Activated CD4-positive, alpha-beta T cell treated with anti-CD3 and anti-CD28 coated beads for 36 hours (primary cell): ENCODE measurements at regions not wholly inside any gene's neighbourhood (a gene's known extent, or its start where the extent isn't known, plus 50 kb on each side); places are given as distances from the start of the nearest gene placed in this dataset.
"Not testable (repeated sequence)": the region's sequence is repeated elsewhere in the genome, so short reads cannot be mapped to it uniquely, and the experiment has no call there.

Experiments
- ATAC-seq: fragments of 200-7000 bp; cut with Tn5 transposase; one replicate; pipeline ENCODE4 v1.10.0; 2021; ENCODE audit warnings: mild to moderate bottlenecking, moderate library complexity
- CTCF ChIA-PET: fragments of 350-600 bp; sonication (Branson Sonifier 250); formaldehyde crosslinking; loops from one replicate; lab custom pipeline; 2021; ENCODE audit warnings: antibody characterized with exemption; lab: Charles Lee
- POLR2A ChIA-PET: fragments of 350-600 bp; sonication (Branson Sonifier 250); formaldehyde crosslinking; loops from one replicate; lab custom pipeline; 2021; ENCODE audit warnings: antibody characterized with exemption, inconsistent platforms; lab: Charles Lee
- DNase-seq: peaks from one replicate; pipeline ENCODE4 v3.0.0-alpha.2; 2020
- H3K27ac Mint-ChIP-seq: one replicate; pipeline ENCODE4 v1.8.0; 2021; ENCODE audit warnings: mixed read lengths
- H3K27me3 Mint-ChIP-seq: one replicate; pipeline ENCODE4 v1.8.0; 2021; ENCODE audit warnings: mixed read lengths
- H3K36me3 Mint-ChIP-seq: one replicate; pipeline ENCODE4 v1.8.0; 2021; ENCODE audit warnings: low read depth, mixed read lengths
- H3K4me1 Mint-ChIP-seq: one replicate; pipeline ENCODE4 v1.8.0; 2021; ENCODE audit warnings: mixed read lengths
- H3K4me3 Mint-ChIP-seq: one replicate; pipeline ENCODE4 v1.8.0; 2021; ENCODE audit warnings: mild to moderate bottlenecking, moderate library complexity, mixed read lengths
- H3K9me3 Mint-ChIP-seq: one replicate; pipeline ENCODE4 v1.8.0; 2021; ENCODE audit warnings: low read depth, mixed read lengths
- intact Hi-C, 2 experiments: fragments of 100-400 bp; cut with DNase I in 1 of 2; cut with micrococcal nuclease in 1 of 2; formaldehyde crosslinking; loops; one replicate each; pipeline versions ENCODE4 v1.14.2 to v1.15.1; 2022 to 2024; cut with DNase I, micrococcal nuclease

- H3K9me3 Mint-ChIP-seq: peaks cover 5% of the 10 kb centered on the region
- CTCF ChIA-PET: no interaction called here
- no peaks in the 10 kb centered on the region for H3K27me3 Mint-ChIP-seq
- H3K27ac Mint-ChIP-seq: no peak overlapping the region
- intact Hi-C loops: no loop called here
- H3K36me3 Mint-ChIP-seq: no peaks in the 10 kb centered on the region
- no peaks in the 10 kb centered on the region for H3K4me1 Mint-ChIP-seq
- no peak overlapping the region for H3K4me3 Mint-ChIP-seq
- DNase-seq (no peak), ATAC-seq (no peak)
- POLR2A ChIA-PET: no interaction called here
These were observed 305.5 kb downstream of the FAT4 start for GRCh38 chr4:125620066-125620860.

- DNase-seq (no peak), ATAC-seq (no peak)
- Mint-ChIP-seq H3K27me3 (no peaks in the 10 kb centered on the region), H3K9me3 (peaks cover 5% of the 10 kb centered on the region), H3K36me3 (no peaks in the 10 kb centered on the region), H3K27ac (no peak overlapping the region), H3K4me1 (no peaks in the 10 kb centered on the region), H3K4me3 (no peak overlapping the region)
- ChIA-PET CTCF (no interaction called here), POLR2A (no interaction called here)
- intact Hi-C loops: no loop called here
These were observed 310.2 kb downstream of the FAT4 start for GRCh38 chr4:125624951-125625350.

DNA sequence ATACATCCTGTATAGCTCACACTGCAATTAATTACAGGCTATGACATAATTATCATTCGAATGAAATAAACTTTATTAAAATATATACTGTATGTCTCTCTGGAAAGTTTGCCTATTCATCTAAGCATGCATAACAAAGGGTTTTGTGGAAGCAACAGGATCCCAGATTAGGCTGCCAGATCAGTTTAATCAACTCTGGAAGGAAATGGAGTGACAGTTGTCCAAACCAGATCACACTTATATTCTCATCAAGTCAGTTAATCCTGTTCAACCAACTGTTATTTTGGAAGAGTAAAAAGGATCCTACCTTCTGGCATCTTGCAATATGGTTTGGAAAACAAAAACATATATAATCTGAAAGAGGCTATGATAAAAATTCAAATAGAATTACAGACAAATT lies 312.2 kb downstream of the FAT4 start:
- Mint-ChIP-seq H3K4me3 (no peak overlapping the region), H3K4me1 (no peaks in the 10 kb centered on the region), H3K36me3 (no peaks in the 10 kb centered on the region), H3K27me3 (no peaks in the 10 kb centered on the region), H3K9me3 (no peaks in the 10 kb centered on the region), H3K27ac (no peak overlapping the region)
- CTCF ChIA-PET: interaction anchor here (0.6 kb wide), 1 partner anchor 720 kb away, joined by 4 read pairs; no protein-coding TSS in a partner anchor
- no peak for DNase-seq
- POLR2A ChIA-PET: no interaction called here
- ATAC-seq: no peak
- intact Hi-C loops: no loop called here

DNA sequence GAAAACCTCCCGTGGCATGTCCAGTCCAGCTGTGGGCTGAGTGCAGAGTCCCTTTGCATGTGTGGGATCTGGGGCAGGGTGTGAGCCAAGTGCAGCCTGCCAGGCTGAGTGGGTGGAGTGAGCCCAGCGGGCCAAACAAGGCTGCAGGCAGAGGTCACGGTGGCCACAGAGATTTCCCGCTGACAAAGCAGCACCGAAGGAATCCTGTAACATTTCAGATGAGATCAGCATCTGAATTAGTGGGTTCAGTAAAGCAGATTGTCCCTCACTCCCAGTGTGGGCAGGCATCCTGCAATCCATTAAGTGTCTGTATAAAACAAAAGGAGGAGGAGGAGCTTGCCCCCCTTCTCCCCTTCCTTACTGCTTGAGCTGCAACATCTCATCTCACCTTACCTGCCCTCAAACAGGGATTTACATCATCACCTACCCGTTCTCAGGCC lies 324.4 kb downstream of the FAT4 start:
- Mint-ChIP-seq H3K27ac (no peak overlapping the region), H3K4me3 (no peak overlapping the region), H3K4me1 (no peaks in the 10 kb centered on the region), H3K27me3 (no peaks in the 10 kb centered on the region), H3K36me3 (no peaks in the 10 kb centered on the region), H3K9me3 (peaks cover 2% of the 10 kb centered on the region)
- CTCF ChIA-PET: no interaction called here
- intact Hi-C loops: no loop called here
- POLR2A ChIA-PET: no interaction called here
- no peak for ATAC-seq
- no peak for DNase-seq

GRCh38 chr4:125641611-125642010 lies 326.9 kb downstream of the FAT4 start:
- Mint-ChIP-seq H3K4me1 (no peaks in the 10 kb centered on the region), H3K9me3 (peaks cover 2% of the 10 kb centered on the region), H3K27me3 (no peaks in the 10 kb centered on the region), H3K4me3 (no peak overlapping the region), H3K36me3 (no peaks in the 10 kb centered on the region), H3K27ac (no peak overlapping the region)
- no peak for ATAC-seq
- intact Hi-C loops: no loop called here
- CTCF ChIA-PET: no interaction called here
- DNase-seq: no peak
- POLR2A ChIA-PET: no interaction called here

DNA sequence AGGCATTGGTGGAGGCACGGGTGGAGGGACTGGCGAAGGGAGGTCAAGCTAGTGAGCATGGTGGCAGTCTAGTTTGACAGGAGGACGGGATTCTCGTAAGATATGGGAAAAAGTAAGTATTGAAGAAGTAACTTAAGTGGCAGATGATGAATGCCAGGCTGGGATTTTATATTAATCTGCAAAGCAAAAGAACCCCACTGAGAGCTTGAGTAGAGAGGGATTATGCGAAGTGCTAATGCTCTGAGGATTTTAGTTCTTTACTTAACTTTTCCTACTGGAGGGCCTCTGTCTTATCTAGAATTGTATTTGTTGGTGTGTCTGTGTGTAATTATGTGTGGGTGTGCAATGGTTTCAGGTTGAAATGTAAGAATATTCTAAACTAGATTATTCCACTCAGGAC lies 327.9 kb downstream of the FAT4 start:
- DNase-seq (no peak), ATAC-seq (no peak)
- intact Hi-C loops: no loop called here
- Mint-ChIP-seq H3K27me3 (no peaks in the 10 kb centered on the region), H3K36me3 (no peaks in the 10 kb centered on the region), H3K4me3 (no peak overlapping the region), H3K4me1 (no peaks in the 10 kb centered on the region), H3K27ac (no peak overlapping the region), H3K9me3 (peaks cover 2% of the 10 kb centered on the region)
- ChIA-PET POLR2A (no interaction called here), CTCF (no interaction called here)

DNA sequence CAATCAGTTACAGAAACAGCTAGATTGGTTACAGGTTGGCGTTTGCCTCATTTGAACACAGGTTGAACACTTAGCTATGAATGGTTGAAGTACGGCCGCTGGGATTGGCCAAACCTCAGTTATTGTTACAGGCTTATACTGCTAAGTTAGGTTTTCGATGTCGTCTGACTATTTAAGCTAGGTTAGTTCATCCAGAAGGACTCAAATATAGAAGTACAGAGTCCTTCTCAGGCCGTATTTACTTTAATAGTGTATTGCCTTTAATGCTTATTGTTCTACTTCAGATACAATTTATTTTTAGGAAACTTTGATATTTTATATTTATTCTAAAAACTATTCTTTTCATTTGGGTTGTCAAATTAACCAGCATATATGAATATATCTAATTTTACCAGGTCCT lies 334.7 kb downstream of the FAT4 start:
- H3K27ac Mint-ChIP-seq: no peak overlapping the region
- H3K4me3 Mint-ChIP-seq: no peak overlapping the region
- no peaks in the 10 kb centered on the region for H3K4me1 Mint-ChIP-seq
- intact Hi-C loops: no loop called here
- no peaks in the 10 kb centered on the region for H3K36me3 Mint-ChIP-seq
- ChIA-PET POLR2A (no interaction called here), CTCF (no interaction called here)
- H3K9me3 Mint-ChIP-seq: no peaks in the 10 kb centered on the region
- no peaks in the 10 kb centered on the region for H3K27me3 Mint-ChIP-seq
- no peak for DNase-seq
- no peak for ATAC-seq

DNA sequence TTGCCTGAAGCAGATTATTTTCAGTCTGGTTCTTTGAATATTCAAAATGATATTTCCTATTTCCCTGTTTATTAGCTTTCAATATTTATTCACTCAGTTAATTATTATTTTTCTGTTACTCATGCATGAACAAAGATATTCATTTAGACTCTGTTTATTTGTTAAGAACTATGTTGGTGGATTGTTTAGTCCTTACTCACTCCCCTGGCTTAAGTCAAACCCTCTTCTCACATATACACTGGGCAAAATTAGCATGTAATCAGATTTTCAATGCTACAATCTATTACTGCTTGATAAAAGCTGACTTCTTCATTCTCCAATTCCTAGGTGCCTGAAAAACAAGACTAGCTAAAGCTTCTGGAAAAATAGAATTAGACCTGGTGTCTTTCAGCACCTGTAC lies 335.8 kb downstream of the FAT4 start:
- H3K4me3 Mint-ChIP-seq: no peak overlapping the region
- H3K9me3 Mint-ChIP-seq: no peaks in the 10 kb centered on the region
- no peaks in the 10 kb centered on the region for H3K4me1 Mint-ChIP-seq
- no peak overlapping the region for H3K27ac Mint-ChIP-seq
- no peak for ATAC-seq
- DNase-seq: no peak
- intact Hi-C loops: no loop called here
- no peaks in the 10 kb centered on the region for H3K36me3 Mint-ChIP-seq
- H3K27me3 Mint-ChIP-seq: no peaks in the 10 kb centered on the region
- POLR2A ChIA-PET: no interaction called here
- CTCF ChIA-PET: no interaction called here

DNA sequence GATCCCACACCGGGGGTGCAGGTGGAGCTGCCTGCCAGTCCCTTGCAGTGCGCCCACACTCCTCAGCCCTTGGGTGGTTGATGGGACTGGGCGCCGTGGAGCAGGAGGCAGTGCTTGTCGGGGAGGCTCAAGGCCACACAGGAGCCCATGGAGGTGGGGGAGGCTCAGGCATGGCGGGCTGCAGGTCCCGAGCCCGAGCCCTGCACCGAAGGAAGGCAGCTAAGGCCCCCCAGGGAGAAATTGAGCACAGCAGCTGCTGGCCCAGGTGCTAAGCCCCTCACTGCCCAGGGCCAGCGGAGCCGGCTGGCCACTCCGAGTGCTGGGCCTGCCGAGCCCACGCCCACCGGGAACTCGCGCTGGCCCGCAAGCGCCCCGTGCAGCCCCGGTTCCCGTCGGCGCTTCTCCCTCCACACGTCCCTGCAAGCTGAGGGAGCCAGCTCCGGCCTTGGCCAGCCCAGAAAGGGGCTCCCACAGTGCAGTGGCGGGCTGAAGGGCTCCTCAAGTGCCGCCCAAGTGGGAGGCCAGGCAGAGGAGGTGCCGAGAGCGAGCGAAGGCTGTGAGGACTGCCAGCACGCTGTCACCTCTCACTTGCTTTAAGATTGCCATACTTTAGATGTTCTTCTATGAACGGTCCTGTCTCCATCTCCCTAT lies 337.1 kb downstream of the FAT4 start:
- DNase-seq, H3K9me3 Mint-ChIP-seq, ATAC-seq, H3K36me3 Mint-ChIP-seq, H3K27ac Mint-ChIP-seq, H3K4me3 Mint-ChIP-seq, intact Hi-C loops, CTCF ChIA-PET, H3K27me3 Mint-ChIP-seq, POLR2A ChIA-PET, H3K4me1 Mint-ChIP-seq: not testable (repeated sequence)

DNA sequence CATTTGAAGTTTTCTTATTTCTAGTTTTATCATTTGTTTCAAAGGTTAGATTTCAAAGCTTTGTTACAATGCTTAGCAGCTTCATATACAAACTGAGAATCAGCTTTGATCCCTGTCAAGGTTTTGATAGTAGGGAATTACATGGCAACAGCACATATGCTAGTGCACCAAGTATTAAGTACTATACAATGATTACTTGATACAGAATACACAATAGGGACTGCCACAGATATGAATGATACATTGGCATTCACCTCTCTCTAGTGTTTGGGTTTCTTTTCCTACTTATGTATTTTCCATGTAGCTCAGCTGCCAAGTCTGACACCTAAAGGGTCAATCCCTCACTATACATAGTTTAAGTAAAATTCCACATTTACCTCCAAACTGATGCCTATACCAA lies 344.0 kb downstream of the FAT4 start:
- H3K4me3 Mint-ChIP-seq: no peak overlapping the region
- no peak for DNase-seq
- H3K9me3 Mint-ChIP-seq: peaks cover 1% of the 10 kb centered on the region
- intact Hi-C loops: no loop called here
- no peak overlapping the region for H3K27ac Mint-ChIP-seq
- H3K4me1 Mint-ChIP-seq: no peaks in the 10 kb centered on the region
- ATAC-seq: no peak
- CTCF ChIA-PET: no interaction called here
- POLR2A ChIA-PET: no interaction called here
- no peaks in the 10 kb centered on the region for H3K36me3 Mint-ChIP-seq
- H3K27me3 Mint-ChIP-seq: no peaks in the 10 kb centered on the region

- CTCF ChIA-PET: interaction anchor here (0.9 kb wide), 1 partner anchor 11 kb away, joined by 3 read pairs; no protein-coding TSS in a partner anchor
- no peak for DNase-seq
These were observed 349.4 kb downstream of the FAT4 start for GRCh38 chr4:125663896-125664767.

More at GRCh38 chr4:125663896-125664767, 349.4 kb downstream of the FAT4 start:
- POLR2A ChIA-PET: no interaction called here
- Mint-ChIP-seq H3K4me3 (no peak overlapping the region), H3K4me1 (no peaks in the 10 kb centered on the region), H3K9me3 (peaks cover 2% of the 10 kb centered on the region), H3K27ac (no peak overlapping the region), H3K27me3 (no peaks in the 10 kb centered on the region), H3K36me3 (no peaks in the 10 kb centered on the region)
- ATAC-seq: no peak
- intact Hi-C loops: no loop called here
